Astrocyte of the cerebellum (primary cell): ENCODE measurements at regions not wholly inside any gene's neighbourhood (a gene's known extent, or its start where the extent isn't known, plus 50 kb on each side); places are given as distances from the start of the nearest gene placed in this dataset.
"Not testable (repeated sequence)": the region's sequence is repeated elsewhere in the genome, so short reads cannot be mapped to it uniquely, and the experiment has no call there.

ENCODE experiments used
- DNase-seq: peaks from one replicate; pipeline ENCODE4 v3.0.0-alpha.2; 2011; ENCODE audit warnings: low read depth
- H3K4me3 ChIP-seq: 2 replicates; pipeline ENCODE4 v1.5.1; 2011; ENCODE audit warnings: mild to moderate bottlenecking, low read depth, low read length, moderate library complexity
- in situ Hi-C: cut with HindIII; loops from 2 replicates; pipeline ENCODE4 v1.10.0; 2017; ENCODE audit warnings: low sequenced_read_pairs
- TF ChIP-seq, protein P1 (sequence below): IDR thresholded peaks from 2 replicates; pipeline ENCODE4 v1.5.1; 2012; ENCODE audit warnings: low read length, low read depth, moderate library complexity, mild to moderate bottlenecking; ENCODE audit errors: missing control alignments

DNA sequence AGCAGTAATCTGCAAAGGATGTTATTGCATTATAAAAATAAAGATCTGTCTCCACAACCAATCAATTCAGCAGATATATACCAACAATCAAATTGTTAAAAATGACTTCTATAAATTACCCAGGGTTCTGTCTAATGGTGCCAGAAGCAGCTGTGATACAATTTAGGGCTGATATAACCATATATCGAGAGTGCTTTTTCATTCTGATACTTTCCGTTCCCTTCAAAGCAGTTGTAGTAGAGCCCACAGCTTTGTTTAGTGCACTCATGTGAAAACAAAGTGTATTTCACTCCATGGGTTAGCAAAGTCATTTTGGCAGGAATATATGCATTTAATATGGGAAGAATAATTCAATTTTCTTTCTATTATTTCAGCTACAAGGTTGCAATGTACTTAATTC lies 83.1 kb upstream of the CHCHD3 start:
- in situ Hi-C loops = no loop called here
- TF ChIP-seq, protein P1, sequence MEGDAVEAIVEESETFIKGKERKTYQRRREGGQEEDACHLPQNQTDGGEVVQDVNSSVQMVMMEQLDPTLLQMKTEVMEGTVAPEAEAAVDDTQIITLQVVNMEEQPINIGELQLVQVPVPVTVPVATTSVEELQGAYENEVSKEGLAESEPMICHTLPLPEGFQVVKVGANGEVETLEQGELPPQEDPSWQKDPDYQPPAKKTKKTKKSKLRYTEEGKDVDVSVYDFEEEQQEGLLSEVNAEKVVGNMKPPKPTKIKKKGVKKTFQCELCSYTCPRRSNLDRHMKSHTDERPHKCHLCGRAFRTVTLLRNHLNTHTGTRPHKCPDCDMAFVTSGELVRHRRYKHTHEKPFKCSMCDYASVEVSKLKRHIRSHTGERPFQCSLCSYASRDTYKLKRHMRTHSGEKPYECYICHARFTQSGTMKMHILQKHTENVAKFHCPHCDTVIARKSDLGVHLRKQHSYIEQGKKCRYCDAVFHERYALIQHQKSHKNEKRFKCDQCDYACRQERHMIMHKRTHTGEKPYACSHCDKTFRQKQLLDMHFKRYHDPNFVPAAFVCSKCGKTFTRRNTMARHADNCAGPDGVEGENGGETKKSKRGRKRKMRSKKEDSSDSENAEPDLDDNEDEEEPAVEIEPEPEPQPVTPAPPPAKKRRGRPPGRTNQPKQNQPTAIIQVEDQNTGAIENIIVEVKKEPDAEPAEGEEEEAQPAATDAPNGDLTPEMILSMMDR = no peak
- no peak overlapping the region for H3K4me3 ChIP-seq
- no peak for DNase-seq

GRCh38 chr7:133165529-133165928 lies 83.6 kb upstream of the CHCHD3 start:
- no peak for DNase-seq
- in situ Hi-C loops = no loop called here
- H3K4me3 ChIP-seq = no peak overlapping the region
- TF ChIP-seq, protein P1 = no peak

GRCh38 chr7:133167300-133167699 lies 85.4 kb upstream of the CHCHD3 start:
- TF ChIP-seq, protein P1 = no peak
- in situ Hi-C loops = no loop called here
- DNase-seq = no peak

DNA sequence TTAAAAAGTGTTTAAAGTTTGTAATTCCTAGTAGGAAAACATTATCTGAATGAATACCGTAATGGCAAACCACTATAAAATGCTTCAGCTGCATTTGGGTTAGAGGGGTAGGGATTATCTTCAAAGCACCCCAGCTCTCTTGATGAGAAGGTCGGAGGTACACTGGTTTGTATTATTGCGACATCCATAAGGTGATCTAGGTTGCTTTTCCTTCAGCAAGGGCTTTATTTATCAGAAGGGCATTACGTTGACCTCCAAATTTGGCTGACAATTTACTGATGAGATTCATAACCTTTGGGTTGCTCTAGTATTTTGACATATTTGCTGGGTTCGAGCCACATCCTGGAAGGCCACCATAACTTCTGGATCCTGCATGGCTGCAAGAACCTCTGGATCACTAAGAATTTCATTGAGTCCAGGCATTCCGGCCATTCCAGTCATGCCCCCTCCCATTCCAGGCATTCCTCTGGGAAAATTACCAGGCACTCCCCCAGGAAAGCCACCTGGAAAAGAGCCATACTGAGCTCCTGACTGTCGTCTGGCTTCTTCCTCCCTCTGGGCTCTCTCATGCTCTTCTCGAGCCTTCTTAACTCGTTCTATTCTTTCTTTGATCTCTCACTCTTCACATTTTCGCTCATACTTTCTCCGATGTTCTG lies 83.6 kb upstream of the EXOC4 start:
- DNase-seq, in situ Hi-C loops, H3K4me3 ChIP-seq: not testable (repeated sequence)

More at GRCh38 chr7:133167300-133167699, 85.4 kb upstream of the CHCHD3 start:
- no peak overlapping the region for H3K4me3 ChIP-seq

DNA sequence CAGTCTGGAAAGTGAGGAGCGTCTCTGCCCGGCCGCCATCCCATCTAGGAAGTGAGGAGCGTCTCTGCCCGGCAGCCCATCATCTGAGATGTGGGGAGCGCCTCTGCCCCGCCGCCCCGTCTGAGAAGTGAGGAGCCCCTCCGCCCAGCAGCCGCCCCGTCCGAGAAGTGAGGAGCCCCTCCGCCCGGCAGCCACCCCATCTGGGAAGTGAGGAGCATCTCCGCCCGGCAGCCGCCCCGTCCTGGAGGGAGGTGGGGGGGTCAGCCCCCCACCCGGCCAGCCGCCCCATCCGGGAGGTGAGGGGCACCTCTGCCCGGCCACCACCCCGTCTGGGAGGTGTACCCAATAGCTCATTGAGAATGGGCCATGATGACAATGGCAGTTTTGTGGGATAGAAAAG lies 75.4 kb upstream of the EXOC4 start:
- in situ Hi-C loops, DNase-seq, H3K4me3 ChIP-seq: not testable (repeated sequence)

DNA sequence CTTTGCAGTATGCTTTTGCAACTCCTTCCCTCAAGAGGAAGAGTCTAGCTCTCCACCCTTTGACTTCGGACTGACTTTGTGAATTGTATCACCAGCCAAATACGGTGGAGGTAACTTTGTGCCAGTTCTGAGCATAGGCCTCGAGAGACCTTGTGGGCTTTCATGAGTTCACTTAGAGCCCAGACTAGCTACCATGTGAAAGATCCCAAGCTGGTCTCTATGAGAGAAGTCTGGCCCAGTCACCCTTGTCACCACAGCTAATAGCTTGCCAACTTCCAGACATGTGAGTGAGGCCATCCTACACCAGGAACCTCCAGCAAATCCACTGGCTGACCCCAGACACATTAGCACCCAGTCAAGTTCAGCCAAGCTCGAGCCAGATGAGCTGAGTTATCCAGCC lies 72.2 kb upstream of the EXOC4 start:
- in situ Hi-C loops = no loop called here
- DNase-seq = no peak
- TF ChIP-seq, protein P1 = no peak
- H3K4me3 ChIP-seq = no peak overlapping the region

DNA sequence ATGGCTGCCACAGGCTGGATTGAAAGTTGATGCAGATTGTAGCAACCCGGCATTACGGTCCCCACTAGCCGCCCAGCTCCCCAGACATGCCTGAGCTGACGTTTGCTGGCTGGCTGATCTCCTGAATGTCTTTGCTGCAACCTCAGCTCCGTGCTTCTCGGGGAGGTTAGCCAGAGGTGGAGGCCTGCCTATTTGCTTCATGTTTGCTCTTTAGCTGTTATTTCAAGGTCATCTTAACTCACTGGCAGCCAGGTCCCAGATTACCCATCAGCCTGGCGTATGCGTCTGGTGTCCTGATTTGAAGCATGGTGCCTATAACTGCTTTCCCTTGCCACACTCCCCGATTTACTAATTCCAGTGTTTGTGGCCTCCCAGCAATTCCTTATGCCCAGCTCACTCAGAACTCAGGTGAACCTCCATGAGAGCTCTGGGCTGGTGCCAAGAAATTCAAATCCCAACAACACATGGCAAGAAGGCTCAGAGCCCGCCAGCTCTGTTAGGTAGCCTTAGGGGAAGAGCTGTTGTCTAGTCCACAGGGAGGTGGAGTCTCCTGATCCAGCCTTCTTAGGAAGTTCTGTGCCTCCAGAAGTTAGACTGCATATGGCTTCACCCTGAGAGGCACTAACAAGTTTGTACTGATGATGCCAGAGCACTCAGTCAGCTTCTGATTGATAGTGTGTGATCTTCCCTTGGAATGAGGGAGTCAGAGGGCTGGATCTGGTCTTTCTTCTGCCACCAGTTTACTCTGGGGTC lies 69.7 kb upstream of the EXOC4 start:
- no peak for DNase-seq
- TF ChIP-seq, protein P1 = no peak
- in situ Hi-C loops = no loop called here
- H3K4me3 ChIP-seq = no peak overlapping the region

GRCh38 chr7:133183969-133184368 lies 68.9 kb upstream of the EXOC4 start:
- TF ChIP-seq, protein P1 = no peak
- in situ Hi-C loops = no loop called here
- H3K4me3 ChIP-seq = no peak overlapping the region
- DNase-seq = no peak
